ENCODE measurements at regions not wholly inside any gene's neighbourhood (a gene's known extent, or its start where the extent isn't known, plus 50 kb on each side); places are given as distances from the start of the nearest gene placed in this dataset.

DNA sequence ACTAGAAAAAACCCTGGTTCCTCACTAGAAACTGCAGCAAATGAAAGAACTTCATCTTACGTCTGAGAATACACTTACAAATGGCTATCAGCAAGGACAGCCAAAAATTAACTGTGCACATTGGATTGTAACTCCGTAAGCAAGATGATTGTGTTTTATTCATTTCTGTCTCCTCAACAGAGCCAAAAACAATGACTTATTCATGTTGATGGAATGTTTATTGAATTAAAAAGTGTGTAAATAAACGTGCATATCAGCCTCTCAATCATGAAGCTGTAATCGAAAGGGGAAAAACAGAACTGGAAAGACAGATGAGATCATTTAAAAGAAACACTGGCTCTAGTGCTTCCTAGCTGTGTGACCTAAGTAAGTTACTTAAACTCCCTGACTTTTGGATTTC is 307.5 kb upstream of the ZC3H12C start:
- no peak for DNase-seq (ENCODE audit: low read depth, low spot score)
- Histone ChIP-seq H3K27me3 (ENCODE audit: control insufficient read depth, insufficient read depth, low read length) (no peaks in the 10 kb centered on the region), H3K9me3 (ENCODE audit: control insufficient read depth, insufficient read depth, low read length) (no peaks in the 10 kb centered on the region), H3K27ac (ENCODE audit: low read depth, low read length) (no peak overlapping the region), H3K4me3 (ENCODE audit: low read depth, low read length) (no peak overlapping the region)
- CTCF ChIA-PET, result interaction anchor here (1.4 kb wide), 1 partner anchor 359 kb away, joined by 3 read pairs; no protein-coding TSS in a partner anchor
- TF ChIP-seq, protein P1, sequence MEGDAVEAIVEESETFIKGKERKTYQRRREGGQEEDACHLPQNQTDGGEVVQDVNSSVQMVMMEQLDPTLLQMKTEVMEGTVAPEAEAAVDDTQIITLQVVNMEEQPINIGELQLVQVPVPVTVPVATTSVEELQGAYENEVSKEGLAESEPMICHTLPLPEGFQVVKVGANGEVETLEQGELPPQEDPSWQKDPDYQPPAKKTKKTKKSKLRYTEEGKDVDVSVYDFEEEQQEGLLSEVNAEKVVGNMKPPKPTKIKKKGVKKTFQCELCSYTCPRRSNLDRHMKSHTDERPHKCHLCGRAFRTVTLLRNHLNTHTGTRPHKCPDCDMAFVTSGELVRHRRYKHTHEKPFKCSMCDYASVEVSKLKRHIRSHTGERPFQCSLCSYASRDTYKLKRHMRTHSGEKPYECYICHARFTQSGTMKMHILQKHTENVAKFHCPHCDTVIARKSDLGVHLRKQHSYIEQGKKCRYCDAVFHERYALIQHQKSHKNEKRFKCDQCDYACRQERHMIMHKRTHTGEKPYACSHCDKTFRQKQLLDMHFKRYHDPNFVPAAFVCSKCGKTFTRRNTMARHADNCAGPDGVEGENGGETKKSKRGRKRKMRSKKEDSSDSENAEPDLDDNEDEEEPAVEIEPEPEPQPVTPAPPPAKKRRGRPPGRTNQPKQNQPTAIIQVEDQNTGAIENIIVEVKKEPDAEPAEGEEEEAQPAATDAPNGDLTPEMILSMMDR (IDR thresholded peaks at IDR 0.05; ENCODE audit: low read depth, low read length), result no peak
- POLR2A ChIA-PET, result no interaction called here

DNA sequence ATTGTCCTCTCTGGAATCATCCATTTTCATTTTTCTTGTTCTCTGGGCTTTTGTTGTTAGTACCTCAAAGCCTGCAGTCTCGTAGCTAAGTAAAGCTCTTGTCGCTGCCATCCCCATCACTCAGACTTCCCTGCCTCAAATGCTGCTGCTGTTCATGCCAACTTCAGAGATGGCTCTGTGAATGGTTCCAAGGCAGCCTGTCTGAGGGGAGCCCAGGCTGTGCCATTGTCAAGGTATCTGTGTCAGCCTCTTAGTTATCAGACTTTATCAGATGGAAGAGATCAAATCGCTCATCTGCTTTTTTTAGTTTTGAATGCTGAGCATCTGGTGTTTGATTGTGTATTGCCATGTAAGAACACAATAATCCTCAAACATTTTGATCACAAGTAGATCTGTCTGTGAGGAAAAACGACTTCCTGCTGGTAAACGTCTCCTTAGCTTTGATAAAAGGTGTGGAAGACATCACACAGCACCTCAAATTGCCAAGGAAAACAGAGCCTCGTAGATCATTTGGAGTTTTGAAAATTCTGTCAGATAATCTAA is 304.2 kb upstream of the ZC3H12C start:
- H3K4me3 ChIP-seq (ENCODE audit: low read depth, low read length), result no peak overlapping the region
- POLR2A ChIA-PET, result no interaction called here
- no peaks in the 10 kb centered on the region for H3K27me3 ChIP-seq (ENCODE audit: control insufficient read depth, insufficient read depth, low read length)
- H3K27ac ChIP-seq (ENCODE audit: low read depth, low read length), result no peak overlapping the region
- TF ChIP-seq, protein P1 (IDR thresholded peaks at IDR 0.05; ENCODE audit: low read depth, low read length), result no peak
- CTCF ChIA-PET, result no interaction called here
- H3K9me3 ChIP-seq (ENCODE audit: control insufficient read depth, insufficient read depth, low read length), result no peaks in the 10 kb centered on the region
- DNase-seq (ENCODE audit: low read depth, low spot score), result no peak

DNA sequence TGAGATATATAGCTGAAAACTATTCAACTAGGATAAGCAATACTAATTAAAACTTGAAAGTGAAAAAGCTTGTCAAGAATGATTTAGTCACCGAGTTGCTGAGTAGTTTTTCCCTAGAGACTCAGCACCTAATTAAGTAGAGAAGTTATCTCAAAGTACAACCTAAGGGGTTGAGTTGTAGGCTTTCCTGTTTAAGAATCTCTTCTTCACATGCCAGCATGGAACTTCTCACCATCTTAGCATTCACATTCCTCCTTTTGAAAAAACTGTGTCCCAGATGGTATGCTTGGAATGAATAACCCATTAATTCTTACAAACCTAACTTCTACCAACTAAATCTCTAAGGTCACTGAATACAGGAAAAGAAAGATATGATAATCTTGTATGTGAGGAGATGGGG is 303.3 kb upstream of the ZC3H12C start:
- CTCF ChIA-PET, result no interaction called here
- POLR2A ChIA-PET, result no interaction called here
- no peak overlapping the region for H3K27ac ChIP-seq (ENCODE audit: low read depth, low read length)
- H3K9me3 ChIP-seq (ENCODE audit: control insufficient read depth, insufficient read depth, low read length), result no peaks in the 10 kb centered on the region
- H3K4me3 ChIP-seq (ENCODE audit: low read depth, low read length), result no peak overlapping the region
- no peak for DNase-seq (ENCODE audit: low read depth, low spot score)
- TF ChIP-seq, protein P1 (IDR thresholded peaks at IDR 0.05; ENCODE audit: low read depth, low read length), result no peak
- no peaks in the 10 kb centered on the region for H3K27me3 ChIP-seq (ENCODE audit: control insufficient read depth, insufficient read depth, low read length)

DNA sequence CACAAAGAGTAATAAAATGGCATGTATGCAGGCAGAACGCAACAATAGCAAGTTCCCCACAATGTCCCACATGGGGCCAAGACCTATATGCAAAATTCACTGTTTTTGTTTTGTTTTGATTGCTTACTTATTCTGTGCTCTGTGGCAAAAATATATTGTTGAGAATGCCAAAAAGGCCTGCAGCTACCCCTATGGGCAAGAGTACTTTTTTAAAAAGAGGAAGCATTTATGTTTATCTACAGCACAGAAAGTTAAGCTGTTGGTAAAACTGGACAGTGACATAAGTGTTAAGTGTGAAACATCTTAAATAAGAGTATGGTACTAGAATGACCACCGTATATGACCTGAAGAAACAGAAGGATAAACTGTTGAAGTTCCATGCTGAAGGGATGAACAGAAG is 301.9 kb upstream of the ZC3H12C start:
- H3K4me3 ChIP-seq (ENCODE audit: low read depth, low read length), result no peak overlapping the region
- DNase-seq (ENCODE audit: low read depth, low spot score), result no peak
- H3K27me3 ChIP-seq (ENCODE audit: control insufficient read depth, insufficient read depth, low read length), result no peaks in the 10 kb centered on the region
- ChIA-PET CTCF (no interaction called here), POLR2A (no interaction called here)
- H3K9me3 ChIP-seq (ENCODE audit: control insufficient read depth, insufficient read depth, low read length), result no peaks in the 10 kb centered on the region
- no peak overlapping the region for H3K27ac ChIP-seq (ENCODE audit: low read depth, low read length)
- TF ChIP-seq, protein P1 (IDR thresholded peaks at IDR 0.05; ENCODE audit: low read depth, low read length), result no peak

DNA sequence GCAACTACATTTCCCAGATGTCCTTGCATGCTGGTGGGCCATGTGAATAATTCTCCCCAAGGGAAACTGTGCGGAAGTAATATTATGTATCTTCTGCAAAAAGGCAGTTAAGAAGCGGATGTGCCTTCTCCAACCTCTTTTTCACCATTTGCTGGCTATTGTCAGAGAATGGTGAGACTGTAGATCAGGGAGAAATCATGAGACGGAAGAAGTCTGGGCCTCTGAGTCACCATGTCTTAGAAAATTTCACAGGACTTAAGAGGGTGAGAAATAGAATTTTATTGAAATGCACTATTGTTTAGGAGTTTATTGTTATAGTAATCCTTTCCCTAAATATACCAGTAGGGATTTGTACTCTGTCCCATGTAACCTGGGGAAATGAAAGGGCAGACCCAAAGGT is 298.7 kb upstream of the ZC3H12C start:
- POLR2A ChIA-PET, result no interaction called here
- TF ChIP-seq, protein P1 (IDR thresholded peaks at IDR 0.05; ENCODE audit: low read depth, low read length), result no peak
- no peak for DNase-seq (ENCODE audit: low read depth, low spot score)
- CTCF ChIA-PET, result no interaction called here
- Histone ChIP-seq H3K4me3 (ENCODE audit: low read depth, low read length) (no peak overlapping the region), H3K27me3 (ENCODE audit: control insufficient read depth, insufficient read depth, low read length) (no peaks in the 10 kb centered on the region), H3K27ac (ENCODE audit: low read depth, low read length) (no peak overlapping the region), H3K9me3 (ENCODE audit: control insufficient read depth, insufficient read depth, low read length) (no peaks in the 10 kb centered on the region)
